Tibial nerve (tissue), 4 donors: ENCODE measurements at regions not wholly inside any gene's neighbourhood (a gene's known extent, or its start where the extent isn't known, plus 50 kb on each side); places are given as distances from the start of the nearest gene placed in this dataset.

Experiments
- EP300 ChIP-seq, 2 donors: sonication (generic); formaldehyde crosslinking; IDR thresholded peaks; one replicate each; pipeline ENCODE4 v1.6.1; 2017; ENCODE audit warnings: antibody characterized with exemption in 2 of 2, mild to moderate bottlenecking in 1 of 2
- POLR2A ChIP-seq, 2 donors: fragments of 450-650 bp; IDR thresholded peaks; one replicate each; pipeline ENCODE4 v1.6.1; 2017; ENCODE audit warnings: antibody characterized with exemption in 2 of 2, mild to moderate bottlenecking in 2 of 2, moderate library complexity in 2 of 2
- TF ChIP-seq, protein P1 (sequence below), 5 experiments: fragments of 200-600 bp in 3 of 5; fragments of 450-650 bp in 2 of 5; sonication (generic) in 3 of 5; IDR thresholded peaks; one replicate each; pipeline ENCODE4 v1.5.1; 2016 to 2019; ENCODE audit warnings: antibody characterized with exemption in 5 of 5, mild to moderate bottlenecking in 3 of 5, moderate library complexity in 2 of 5

DNA sequence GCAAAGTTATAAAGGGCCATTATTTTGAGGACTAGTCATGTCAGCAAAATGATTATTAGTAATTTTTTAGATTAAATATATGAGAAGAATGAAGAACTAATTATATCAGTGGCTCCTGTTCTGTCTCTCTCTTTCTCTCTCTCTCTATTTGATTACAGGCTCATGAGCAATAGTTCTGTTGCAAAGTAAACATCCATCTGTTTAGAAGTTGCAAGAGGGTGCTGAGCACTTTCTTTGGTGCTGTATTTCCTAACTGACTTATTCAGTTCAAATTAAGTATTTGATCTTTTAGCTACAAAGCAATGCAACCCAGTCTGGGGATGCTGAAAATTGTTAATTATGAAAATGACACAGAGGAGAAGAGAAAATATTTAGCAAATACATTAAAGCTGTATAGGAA lies 408.1 kb upstream of the UBE2E3 start:
- TF ChIP-seq, protein P1, sequence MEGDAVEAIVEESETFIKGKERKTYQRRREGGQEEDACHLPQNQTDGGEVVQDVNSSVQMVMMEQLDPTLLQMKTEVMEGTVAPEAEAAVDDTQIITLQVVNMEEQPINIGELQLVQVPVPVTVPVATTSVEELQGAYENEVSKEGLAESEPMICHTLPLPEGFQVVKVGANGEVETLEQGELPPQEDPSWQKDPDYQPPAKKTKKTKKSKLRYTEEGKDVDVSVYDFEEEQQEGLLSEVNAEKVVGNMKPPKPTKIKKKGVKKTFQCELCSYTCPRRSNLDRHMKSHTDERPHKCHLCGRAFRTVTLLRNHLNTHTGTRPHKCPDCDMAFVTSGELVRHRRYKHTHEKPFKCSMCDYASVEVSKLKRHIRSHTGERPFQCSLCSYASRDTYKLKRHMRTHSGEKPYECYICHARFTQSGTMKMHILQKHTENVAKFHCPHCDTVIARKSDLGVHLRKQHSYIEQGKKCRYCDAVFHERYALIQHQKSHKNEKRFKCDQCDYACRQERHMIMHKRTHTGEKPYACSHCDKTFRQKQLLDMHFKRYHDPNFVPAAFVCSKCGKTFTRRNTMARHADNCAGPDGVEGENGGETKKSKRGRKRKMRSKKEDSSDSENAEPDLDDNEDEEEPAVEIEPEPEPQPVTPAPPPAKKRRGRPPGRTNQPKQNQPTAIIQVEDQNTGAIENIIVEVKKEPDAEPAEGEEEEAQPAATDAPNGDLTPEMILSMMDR (IDR thresholded peaks at IDR 0.05): no peak
- TF ChIP-seq POLR2A (IDR thresholded peaks at IDR 0.05) (no peak), EP300 (IDR thresholded peaks at IDR 0.05) (no peak)
